ENCODE measurements at regions not wholly inside any gene's neighbourhood (a gene's known extent, or its start where the extent isn't known, plus 50 kb on each side); places are given as distances from the start of the nearest gene placed in this dataset.

DNA sequence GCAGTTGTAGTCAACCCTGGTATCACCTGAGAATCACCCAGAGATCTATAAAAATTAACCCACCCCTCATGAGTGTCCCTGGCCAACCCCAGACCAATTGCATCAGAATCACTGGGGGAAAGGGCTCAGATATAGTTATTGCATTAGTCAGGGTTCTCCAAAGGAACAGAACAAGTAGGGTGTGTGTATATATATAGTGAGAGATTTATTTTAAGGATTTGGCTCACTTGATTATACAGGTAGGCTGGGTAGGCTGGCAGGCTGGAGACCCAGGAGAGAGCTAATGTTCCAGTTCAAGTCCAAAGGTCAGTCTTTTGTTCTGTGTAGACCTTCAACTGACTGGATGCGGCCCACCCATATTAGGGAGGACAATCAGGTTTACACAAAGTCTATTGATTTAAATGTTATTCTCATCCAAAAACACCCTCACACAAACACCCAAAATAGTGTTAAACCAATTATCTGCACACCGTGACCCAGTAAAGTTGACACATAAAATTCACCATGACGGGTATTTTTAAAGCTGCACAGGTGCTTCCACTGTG, 372.9 kb upstream of the NFE2L3 start:
- no peak overlapping the region for H3K4me3 Mint-ChIP-seq
- H3K27me3 Mint-ChIP-seq: peaks cover 15% of the 10 kb centered on the region
- intact Hi-C loops (cut with micrococcal nuclease): no loop called here
- no peaks in the 10 kb centered on the region for H3K4me1 Mint-ChIP-seq
- Histone ChIP-seq H4K20me1 (ENCODE audit: control insufficient read depth, insufficient read depth, low read length, poor library complexity, severe bottlenecking) (no peaks in the 10 kb centered on the region), H3K79me2 (ENCODE audit: control insufficient read depth, insufficient read depth, low read length) (no peaks in the 10 kb centered on the region), H3K4me1 (ENCODE audit: control insufficient read depth in 2 of 2, insufficient read depth in 2 of 2, low read length in 2 of 2) (no peaks in the 10 kb centered on the region), H3K27ac (ENCODE audit: low read length in 2 of 2) (no peak overlapping the region), H3K9ac (ENCODE audit: low read length) (no peak overlapping the region), H3K9me3 (ENCODE audit: control extremely low read depth in 1 of 3, control insufficient read depth in 2 of 3, insufficient read depth in 1 of 3, low read length in 2 of 3) (no peaks in the 10 kb centered on the region), H3K27me3 (replicated peaks in 1 of 4; ENCODE audit: control extremely low read depth in 1 of 4, control insufficient read depth in 3 of 4, insufficient read depth in 4 of 4, low read length in 3 of 4) (peaks cover 0 to 3% (median under 1%) of the 10 kb centered on the region in 4 experiments), H3K36me3 (replicated peaks in 1 of 2; ENCODE audit: control extremely low read depth in 1 of 2, control insufficient read depth in 1 of 2, extremely low read depth in 1 of 2, insufficient read depth in 2 of 2, low read length in 1 of 2) (no peaks in the 10 kb centered on the region), H2AFZ (ENCODE audit: insufficient read depth, low read depth, low read length, poor library complexity, severe bottlenecking) (no peak overlapping the region), H3K4me3 (ENCODE audit: control extremely low read depth in 1 of 5, extremely low read depth in 1 of 5, insufficient read depth in 1 of 5, low read depth in 2 of 5, low read length in 4 of 5) (no peak overlapping the region), H3K4me2 (replicated peaks; ENCODE audit: low read depth, low read length, poor library complexity, severe bottlenecking) (no peak overlapping the region)
- no peak for ATAC-seq (ENCODE audit: low read depth)
- DNase-seq: no peak
- no peaks in the 10 kb centered on the region for H3K9me3 Mint-ChIP-seq (ENCODE audit: insufficient read depth)
- H3K27ac Mint-ChIP-seq: no peak overlapping the region
- POLR2A ChIA-PET: no interaction called here
- TF ChIP-seq EZH2 (IDR thresholded peaks at IDR 0.05; ENCODE audit: borderline replicate concordance, insufficient read depth, low read depth, low read length, poor library complexity, severe bottlenecking): no peak
- WGBS (ENCODE audit: insufficient coverage): 94% methylated on average over 2 of the region's 3 CpGs
- CTCF ChIA-PET: no interaction called here

DNA sequence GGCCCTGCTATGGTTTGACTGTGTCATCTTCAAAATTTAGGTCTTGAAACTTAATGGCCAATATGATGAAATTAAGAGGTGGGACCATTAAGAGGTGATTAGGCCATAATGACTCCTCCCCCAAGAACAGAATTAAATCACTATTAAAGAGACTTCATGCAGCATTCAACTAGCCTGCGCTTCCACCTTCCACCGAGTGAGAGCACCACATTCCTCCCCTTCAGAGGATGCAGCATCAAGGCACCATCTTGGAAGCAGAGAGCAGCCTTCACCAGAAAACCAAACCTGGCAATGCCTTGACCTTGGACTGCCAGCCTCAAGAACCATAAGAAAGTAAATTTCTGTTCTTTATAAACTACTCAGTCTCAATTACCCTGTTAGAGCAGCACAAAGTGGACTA, 371.1 kb upstream of the NFE2L3 start:
- DNase-seq (no peak), ATAC-seq (ENCODE audit: low read depth) (no peak)
- Histone ChIP-seq H3K27ac (ENCODE audit: low read length in 2 of 2) (no peak overlapping the region), H3K4me1 (ENCODE audit: control insufficient read depth in 2 of 2, insufficient read depth in 2 of 2, low read length in 2 of 2) (no peaks in the 10 kb centered on the region), H3K27me3 (replicated peaks in 1 of 4; ENCODE audit: control extremely low read depth in 1 of 4, control insufficient read depth in 3 of 4, insufficient read depth in 4 of 4, low read length in 3 of 4) (peaks cover 0 to 3% (median 0%) of the 10 kb centered on the region in 4 experiments), H3K4me2 (replicated peaks; ENCODE audit: low read depth, low read length, poor library complexity, severe bottlenecking) (no peak overlapping the region), H3K9ac (ENCODE audit: low read length) (no peak overlapping the region), H3K4me3 (ENCODE audit: control extremely low read depth in 1 of 5, extremely low read depth in 1 of 5, insufficient read depth in 1 of 5, low read depth in 2 of 5, low read length in 4 of 5) (no peak overlapping the region), H3K9me3 (ENCODE audit: control extremely low read depth in 1 of 3, control insufficient read depth in 2 of 3, insufficient read depth in 1 of 3, low read length in 2 of 3) (no peaks in the 10 kb centered on the region), H3K36me3 (replicated peaks in 1 of 2; ENCODE audit: control extremely low read depth in 1 of 2, control insufficient read depth in 1 of 2, extremely low read depth in 1 of 2, insufficient read depth in 2 of 2, low read length in 1 of 2) (no peaks in the 10 kb centered on the region), H3K79me2 (ENCODE audit: control insufficient read depth, insufficient read depth, low read length) (no peaks in the 10 kb centered on the region), H2AFZ (ENCODE audit: insufficient read depth, low read depth, low read length, poor library complexity, severe bottlenecking) (no peak overlapping the region), H4K20me1 (ENCODE audit: control insufficient read depth, insufficient read depth, low read length, poor library complexity, severe bottlenecking) (no peaks in the 10 kb centered on the region)
- WGBS (ENCODE audit: insufficient coverage): 96% methylated on average over 2 of the region's 2 CpGs
- no peaks in the 10 kb centered on the region for H3K9me3 Mint-ChIP-seq (ENCODE audit: insufficient read depth)
- ChIA-PET POLR2A (no interaction called here), CTCF (no interaction called here)
- TF ChIP-seq, protein P1, sequence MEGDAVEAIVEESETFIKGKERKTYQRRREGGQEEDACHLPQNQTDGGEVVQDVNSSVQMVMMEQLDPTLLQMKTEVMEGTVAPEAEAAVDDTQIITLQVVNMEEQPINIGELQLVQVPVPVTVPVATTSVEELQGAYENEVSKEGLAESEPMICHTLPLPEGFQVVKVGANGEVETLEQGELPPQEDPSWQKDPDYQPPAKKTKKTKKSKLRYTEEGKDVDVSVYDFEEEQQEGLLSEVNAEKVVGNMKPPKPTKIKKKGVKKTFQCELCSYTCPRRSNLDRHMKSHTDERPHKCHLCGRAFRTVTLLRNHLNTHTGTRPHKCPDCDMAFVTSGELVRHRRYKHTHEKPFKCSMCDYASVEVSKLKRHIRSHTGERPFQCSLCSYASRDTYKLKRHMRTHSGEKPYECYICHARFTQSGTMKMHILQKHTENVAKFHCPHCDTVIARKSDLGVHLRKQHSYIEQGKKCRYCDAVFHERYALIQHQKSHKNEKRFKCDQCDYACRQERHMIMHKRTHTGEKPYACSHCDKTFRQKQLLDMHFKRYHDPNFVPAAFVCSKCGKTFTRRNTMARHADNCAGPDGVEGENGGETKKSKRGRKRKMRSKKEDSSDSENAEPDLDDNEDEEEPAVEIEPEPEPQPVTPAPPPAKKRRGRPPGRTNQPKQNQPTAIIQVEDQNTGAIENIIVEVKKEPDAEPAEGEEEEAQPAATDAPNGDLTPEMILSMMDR (IDR thresholded peaks at IDR 0.05): no peak
- no peak for TF ChIP-seq EZH2 (IDR thresholded peaks at IDR 0.05; ENCODE audit: borderline replicate concordance, insufficient read depth, low read depth, low read length, poor library complexity, severe bottlenecking)
- no peak overlapping the region for H3K27ac Mint-ChIP-seq
- H3K4me1 Mint-ChIP-seq: no peaks in the 10 kb centered on the region
- H3K4me3 Mint-ChIP-seq: no peak overlapping the region
- H3K27me3 Mint-ChIP-seq: peaks cover 24% of the 10 kb centered on the region
- intact Hi-C loops (cut with micrococcal nuclease): no loop called here
